Astrocyte of the spinal cord (primary cell): ENCODE measurements at regions not wholly inside any gene's neighbourhood (a gene's known extent, or its start where the extent isn't known, plus 50 kb on each side); places are given as distances from the start of the nearest gene placed in this dataset.

Experiments used
- DNase-seq: peaks from one replicate; pipeline ENCODE4 v3.0.0; 2011; ENCODE audit warnings: low read depth, low spot score
- H3K4me3 ChIP-seq: 2 replicates; pipeline ENCODE4 v1.5.1; 2011; ENCODE audit warnings: low read depth, mild to moderate bottlenecking, low read length, moderate library complexity
- CTCF ChIP-seq: IDR thresholded peaks from 2 replicates; pipeline ENCODE4 v1.5.1; 2012; ENCODE audit warnings: low read depth, mild to moderate bottlenecking, low read length, inconsistent platforms
- in situ Hi-C: cut with HindIII; loops from 2 replicates; pipeline ENCODE4 v1.10.0; 2017; ENCODE audit warnings: low sequenced_read_pairs

- no peak overlapping the region for H3K4me3 ChIP-seq
- in situ Hi-C loops, result no loop called here
- DNase-seq, result no peak
- TF ChIP-seq CTCF, result no peak
These were observed 426.4 kb upstream of the CITED2 start for GRCh38 chr6:139800837-139801236.

GRCh38 chr6:139790527-139790926, 416.1 kb upstream of the CITED2 start:
- DNase-seq, result no peak
- in situ Hi-C loops, result no loop called here
- no peak for TF ChIP-seq CTCF
- H3K4me3 ChIP-seq, result no peak overlapping the region

DNA sequence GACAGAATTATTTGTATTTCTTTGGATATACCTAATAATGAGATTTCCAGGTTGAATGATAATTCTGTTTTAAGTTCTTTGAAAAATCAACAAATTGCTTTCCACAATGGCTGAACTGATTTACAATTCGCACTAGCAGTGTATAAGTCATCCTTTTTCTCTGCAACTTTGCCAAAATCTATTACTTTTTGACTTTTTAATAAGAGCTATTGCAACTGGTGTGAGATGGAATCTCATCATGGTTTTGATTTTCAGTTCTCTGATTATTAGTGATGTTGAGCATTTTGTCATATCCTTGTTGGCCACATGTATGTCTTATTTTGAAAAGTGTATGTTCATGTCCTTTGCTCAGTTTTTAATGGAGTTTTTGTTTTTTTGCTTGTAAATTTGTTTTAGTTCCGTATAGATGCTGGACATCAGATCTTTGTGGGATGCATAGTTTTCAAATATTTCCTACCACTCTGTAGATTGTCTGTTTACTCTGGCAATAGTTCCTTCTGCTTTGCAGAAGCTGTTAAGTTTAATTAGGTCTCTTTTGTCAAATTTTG, 409.8 kb upstream of the CITED2 start:
- TF ChIP-seq CTCF, result no peak

GRCh38 chr6:139779988-139780774, 405.7 kb upstream of the CITED2 start:
- no peak for DNase-seq
- no peak overlapping the region for H3K4me3 ChIP-seq
- in situ Hi-C loops, result no loop called here
- no peak for TF ChIP-seq CTCF

More for the DNA sequence above, 409.8 kb upstream of the CITED2 start:
- no peak overlapping the region for H3K4me3 ChIP-seq
- in situ Hi-C loops, result no loop called here
- no peak for DNase-seq

DNA sequence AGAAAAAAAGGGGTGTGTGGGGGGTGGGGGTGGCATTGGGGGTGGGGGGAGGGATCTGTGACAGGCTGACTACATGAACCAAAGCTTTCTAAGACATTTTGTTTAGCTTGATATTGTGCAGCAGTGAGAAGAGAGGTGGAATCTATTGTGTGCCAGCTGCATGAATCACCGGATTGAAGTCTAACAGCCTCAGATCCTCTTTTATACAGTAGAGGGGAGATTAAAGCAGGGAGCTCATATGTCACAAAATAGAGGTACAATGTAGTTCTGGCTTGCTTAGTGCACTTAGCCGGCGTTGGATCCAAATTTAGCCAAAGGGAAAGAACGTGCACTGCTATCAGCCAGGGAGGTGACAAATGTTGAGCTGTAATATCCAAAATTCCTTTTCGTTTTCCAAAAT, 404.2 kb upstream of the CITED2 start:
- in situ Hi-C loops, result no loop called here
- no peak overlapping the region for H3K4me3 ChIP-seq
- TF ChIP-seq CTCF, result no peak
- peak; percentile 39 for DNase-seq

DNA sequence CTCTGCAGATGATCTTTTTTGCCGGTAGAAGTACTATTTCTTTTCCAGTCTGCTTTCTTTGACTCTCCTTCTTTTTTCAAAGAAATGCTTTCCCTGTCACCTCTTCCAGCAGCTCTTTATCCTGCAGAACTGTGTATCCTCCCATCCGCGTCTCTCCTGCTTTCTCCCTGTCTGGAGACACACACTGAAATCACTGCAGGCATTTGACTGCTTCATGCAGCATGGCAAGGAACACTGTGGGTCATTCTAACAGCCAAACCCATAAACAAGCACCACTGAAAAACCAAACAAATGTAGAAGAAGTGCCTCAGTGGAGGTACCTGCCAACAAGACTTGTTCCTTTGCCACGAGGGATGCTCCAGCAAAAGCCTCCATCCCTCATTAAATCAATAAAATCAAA, 403.7 kb upstream of the CITED2 start:
- TF ChIP-seq CTCF, result no peak
- DNase-seq, result no peak
- no peak overlapping the region for H3K4me3 ChIP-seq
- in situ Hi-C loops, result no loop called here
